ENCODE measurements at regions not wholly inside any gene's neighbourhood (a gene's known extent, or its start where the extent isn't known, plus 50 kb on each side); places are given as distances from the start of the nearest gene placed in this dataset.

GRCh38 chr14:37997017-37997416 is 210.7 kb upstream of the SSTR1 start:
- no peak for TF ChIP-seq CTCF (IDR thresholded peaks at IDR 0.05)
- no peak for TF ChIP-seq EP300 (IDR thresholded peaks at IDR 0.05)
- no peak for TF ChIP-seq POLR2A (IDR thresholded peaks at IDR 0.05)

Data from ovary (tissue), 3 donors.